Epithelial cell of esophagus (primary cell): ENCODE measurements at regions not wholly inside any gene's neighbourhood (a gene's known extent, or its start where the extent isn't known, plus 50 kb on each side); places are given as distances from the start of the nearest gene placed in this dataset.

Experiments
- DNase-seq: peaks from one replicate; pipeline ENCODE4 v3.0.0; 2010; ENCODE audit warnings: low read depth
- H3K4me3 ChIP-seq: 2 replicates; pipeline ENCODE4 v1.5.1; 2011; ENCODE audit warnings: mild to moderate bottlenecking, low read length, control low read depth
- CTCF ChIP-seq: IDR thresholded peaks from 2 replicates; pipeline ENCODE4 v1.5.1; 2011; ENCODE audit warnings: low read depth, mild to moderate bottlenecking, low read length, control low read depth, inconsistent platforms; ENCODE audit not compliant: insufficient read depth; ENCODE audit errors: missing control alignments

- no peak for TF ChIP-seq CTCF
- H3K4me3 ChIP-seq: no peak overlapping the region
- no peak for DNase-seq
Observed at GRCh38 chr1:54497338-54497737, 50.7 kb upstream of the ACOT11 start.

DNA sequence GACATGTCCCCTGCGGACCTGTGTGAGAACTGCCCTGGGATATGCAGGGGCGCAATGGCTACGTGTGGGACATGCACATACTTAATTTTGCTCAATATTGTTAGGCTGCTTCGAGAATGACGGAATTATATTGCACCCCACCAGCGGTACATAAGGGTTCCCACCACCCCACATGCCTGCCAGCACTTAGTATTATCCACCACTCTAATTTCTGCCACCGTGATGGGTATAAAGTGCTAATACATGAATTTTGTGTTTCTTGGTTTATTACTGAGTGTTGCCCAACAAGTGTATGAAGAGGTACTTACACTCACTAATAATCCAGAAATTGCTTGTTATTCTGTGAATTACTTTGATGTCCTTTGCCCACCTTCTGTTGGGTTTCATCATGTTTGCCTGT lies 52.1 kb upstream of the ACOT11 start:
- no peak for TF ChIP-seq CTCF

GRCh38 chr1:54493608-54494007 lies 54.4 kb upstream of the ACOT11 start:
- TF ChIP-seq CTCF: no peak
- DNase-seq: peak; percentile 58
- H3K4me3 ChIP-seq: no peak overlapping the region

More for the DNA sequence above, 52.1 kb upstream of the ACOT11 start:
- no peak overlapping the region for H3K4me3 ChIP-seq
- no peak for DNase-seq

GRCh38 chr1:54490361-54491248 lies 57.4 kb upstream of the ACOT11 start:
- no peak for TF ChIP-seq CTCF
- no peak overlapping the region for H3K4me3 ChIP-seq
- DNase-seq: no peak

DNA sequence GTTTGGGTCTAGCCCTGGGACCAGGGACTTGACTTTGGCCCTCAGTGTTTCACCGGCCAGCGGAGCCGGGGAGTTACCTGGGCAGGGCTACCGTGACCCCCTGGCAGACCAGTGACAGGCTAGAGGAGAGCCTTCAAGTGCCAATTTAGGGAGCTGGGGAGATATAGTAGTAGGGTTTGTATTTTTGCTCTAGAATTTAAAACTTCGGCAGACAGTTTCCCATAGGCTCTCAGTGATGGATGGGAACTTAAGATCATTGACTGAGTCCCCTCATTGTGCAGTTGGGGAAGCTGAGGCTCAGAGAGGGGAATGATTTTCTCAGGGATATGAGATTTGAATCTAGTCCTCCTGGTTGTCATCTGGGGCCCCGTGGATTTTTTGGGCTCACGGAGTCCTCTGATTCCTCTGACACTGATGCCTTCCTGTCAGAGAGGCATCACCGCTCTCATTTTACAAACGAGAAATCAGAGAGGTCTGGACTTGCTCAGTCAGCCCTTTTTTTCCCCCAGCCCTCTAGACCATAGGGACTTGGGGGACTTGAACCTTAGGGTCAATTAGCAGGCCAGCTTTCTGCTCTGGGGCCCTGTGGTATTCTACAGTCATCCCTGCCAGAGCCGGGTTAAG lies 58.3 kb upstream of the ACOT11 start:
- TF ChIP-seq CTCF: no peak
- H3K4me3 ChIP-seq: no peak overlapping the region
- DNase-seq: no peak

DNA sequence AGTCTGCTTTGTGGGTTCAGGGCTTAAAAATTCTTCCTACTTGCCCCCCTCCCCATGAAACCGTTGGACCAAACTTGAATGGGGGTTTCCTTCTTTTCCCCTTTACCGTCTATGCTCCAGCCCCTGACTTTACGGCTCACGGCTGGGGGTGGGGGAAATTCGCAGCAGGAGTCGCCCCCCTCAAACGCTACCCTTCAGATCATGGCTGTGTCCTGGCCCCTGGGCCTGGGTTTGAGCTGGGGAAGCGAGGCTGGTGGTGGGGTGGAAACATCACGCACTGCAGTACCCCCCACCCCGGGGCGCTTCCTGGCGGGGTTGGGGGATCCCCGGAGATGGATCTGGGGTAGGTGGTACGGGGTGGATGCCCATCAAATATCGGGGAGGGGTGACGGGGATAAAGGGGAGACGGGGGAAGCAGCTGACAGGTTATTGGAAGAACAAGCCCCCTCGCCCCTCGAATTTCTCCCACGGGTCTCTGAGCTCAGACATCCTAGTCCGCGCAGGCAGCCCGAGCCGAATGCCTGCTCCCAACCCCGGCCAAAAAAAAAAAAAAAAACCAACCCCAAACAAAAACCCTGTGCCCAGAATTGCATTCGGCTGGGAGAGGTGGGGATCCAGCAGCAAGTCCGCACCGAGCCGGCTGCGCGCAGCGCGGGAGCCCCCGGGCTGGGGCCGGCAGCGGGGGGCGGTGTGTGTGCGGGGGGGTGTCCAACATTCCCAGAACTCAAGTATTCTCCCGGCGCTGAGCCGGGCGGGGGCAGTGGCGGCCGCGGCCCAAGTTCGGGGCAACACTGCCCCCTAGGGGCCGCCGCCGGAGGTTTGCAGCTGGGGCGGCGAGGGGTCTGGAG lies 59.0 kb upstream of the ACOT11 start:
- peak overlapping the region; percentile 67 for H3K4me3 ChIP-seq
- peak; percentile 65 for TF ChIP-seq CTCF

More for the DNA sequence above, 59.0 kb upstream of the ACOT11 start:
- DNase-seq: peak; percentile 63
